Astrocyte (in vitro differentiated cells and primary cell): ENCODE measurements at regions not wholly inside any gene's neighbourhood (a gene's known extent, or its start where the extent isn't known, plus 50 kb on each side); places are given as distances from the start of the nearest gene placed in this dataset.

ENCODE experiments used
- DNase-seq: peaks from one replicate; pipeline ENCODE4 v3.0.0-alpha.2; 2010; ENCODE audit warnings: low read depth
- FAIRE-seq: peaks from 2 replicates; lab custom pipeline; 2011; peaks lifted over from hg19 to GRCh38; lab: Jason Lieb, UNC
- H2AFZ ChIP-seq: 2 replicates; pipeline ENCODE4 v1.6.0; 2012; ENCODE audit warnings: low read depth, low read length, inconsistent platforms
- H3K27ac ChIP-seq: 2 replicates; pipeline ENCODE4 v1.5.1; 2011; ENCODE audit warnings: low read depth, low read length, inconsistent platforms
- H3K27me3 ChIP-seq: 2 replicates; pipeline ENCODE4 v1.6.0; 2011; ENCODE audit warnings: low read length, inconsistent platforms; ENCODE audit not compliant: insufficient read depth
- H3K36me3 ChIP-seq: 2 replicates; pipeline ENCODE4 v1.5.1; 2011; ENCODE audit warnings: low read length, inconsistent platforms; ENCODE audit not compliant: insufficient read depth
- H3K4me1 ChIP-seq: 2 replicates; pipeline ENCODE4 v1.5.1; 2011; ENCODE audit warnings: low read length, inconsistent platforms; ENCODE audit not compliant: insufficient read depth
- H3K4me2 ChIP-seq: 2 replicates; pipeline ENCODE4 v1.6.0; 2012; ENCODE audit warnings: low read length, inconsistent platforms
- H3K4me3 ChIP-seq: 2 replicates; pipeline ENCODE4 v1.5.1; 2011; ENCODE audit warnings: low read depth, mild to moderate bottlenecking, low read length, inconsistent platforms; ENCODE audit not compliant: insufficient read depth
- H3K79me2 ChIP-seq: 2 replicates; pipeline ENCODE4 v1.6.0; 2012; ENCODE audit warnings: mild to moderate bottlenecking, low read length, inconsistent platforms; ENCODE audit not compliant: insufficient read depth
- H3K9ac ChIP-seq: 2 replicates; pipeline ENCODE4 v1.6.0; 2012; ENCODE audit warnings: mild to moderate bottlenecking, low read length, inconsistent platforms
- H3K9me3 ChIP-seq: 2 replicates; pipeline ENCODE4 v1.5.1; 2012; ENCODE audit warnings: low read depth, mild to moderate bottlenecking, low read length, inconsistent platforms; ENCODE audit not compliant: insufficient read depth
- H4K20me1 ChIP-seq: 2 replicates; pipeline ENCODE4 v1.6.0; 2012; ENCODE audit warnings: low read length, inconsistent platforms; ENCODE audit not compliant: insufficient read depth
- H3K27ac Mint-ChIP-seq: one replicate; pipeline ENCODE4 v1.8.0; 2021; ENCODE audit warnings: mild to moderate bottlenecking, mixed read lengths; ENCODE audit not compliant: unreplicated experiment
- H3K27me3 Mint-ChIP-seq: one replicate; pipeline ENCODE4 v1.8.0; 2021; ENCODE audit warnings: low read depth, mixed read lengths; ENCODE audit not compliant: unreplicated experiment
- H3K36me3 Mint-ChIP-seq: one replicate; pipeline ENCODE4 v1.8.0; 2021; ENCODE audit warnings: low read depth, mixed read lengths; ENCODE audit not compliant: unreplicated experiment
- H3K4me1 Mint-ChIP-seq: one replicate; pipeline ENCODE4 v1.8.0; 2021; ENCODE audit warnings: low read depth, mixed read lengths; ENCODE audit not compliant: unreplicated experiment
- H3K4me3 Mint-ChIP-seq: one replicate; pipeline ENCODE4 v1.8.0; 2021; ENCODE audit warnings: mild to moderate bottlenecking, moderate library complexity, mixed read lengths; ENCODE audit not compliant: unreplicated experiment
- H3K9me3 Mint-ChIP-seq: one replicate; pipeline ENCODE4 v1.8.0; 2021; ENCODE audit warnings: mild to moderate bottlenecking, mixed read lengths; ENCODE audit not compliant: unreplicated experiment
- EZH2 ChIP-seq: IDR thresholded peaks from 2 replicates; pipeline ENCODE4 v1.6.1; 2012; ENCODE audit warnings: mild to moderate bottlenecking, low read length, inconsistent platforms; ENCODE audit not compliant: insufficient read depth
- TF ChIP-seq, protein P1 (sequence below): IDR thresholded peaks from 2 replicates; pipeline ENCODE4 v1.5.1; 2011; ENCODE audit warnings: low read depth, mild to moderate bottlenecking, inconsistent platforms, low read length, moderate library complexity; ENCODE audit not compliant: insufficient read depth

- Mint-ChIP-seq H3K27ac (no peak overlapping the region), H3K27me3 (peaks cover 59% of the 10 kb centered on the region), H3K9me3 (no peaks in the 10 kb centered on the region), H3K36me3 (no peaks in the 10 kb centered on the region), H3K4me3 (no peak overlapping the region), H3K4me1 (no peaks in the 10 kb centered on the region)
- no peaks in the 10 kb centered on the region for H4K20me1 ChIP-seq
- H3K27me3 ChIP-seq, result peaks cover 3% of the 10 kb centered on the region
- no peaks in the 10 kb centered on the region for H3K79me2 ChIP-seq
- H3K4me3 ChIP-seq, result no peak overlapping the region
- H3K36me3 ChIP-seq, result no peaks in the 10 kb centered on the region
- no peaks in the 10 kb centered on the region for H3K4me1 ChIP-seq
- TF ChIP-seq, protein P1, sequence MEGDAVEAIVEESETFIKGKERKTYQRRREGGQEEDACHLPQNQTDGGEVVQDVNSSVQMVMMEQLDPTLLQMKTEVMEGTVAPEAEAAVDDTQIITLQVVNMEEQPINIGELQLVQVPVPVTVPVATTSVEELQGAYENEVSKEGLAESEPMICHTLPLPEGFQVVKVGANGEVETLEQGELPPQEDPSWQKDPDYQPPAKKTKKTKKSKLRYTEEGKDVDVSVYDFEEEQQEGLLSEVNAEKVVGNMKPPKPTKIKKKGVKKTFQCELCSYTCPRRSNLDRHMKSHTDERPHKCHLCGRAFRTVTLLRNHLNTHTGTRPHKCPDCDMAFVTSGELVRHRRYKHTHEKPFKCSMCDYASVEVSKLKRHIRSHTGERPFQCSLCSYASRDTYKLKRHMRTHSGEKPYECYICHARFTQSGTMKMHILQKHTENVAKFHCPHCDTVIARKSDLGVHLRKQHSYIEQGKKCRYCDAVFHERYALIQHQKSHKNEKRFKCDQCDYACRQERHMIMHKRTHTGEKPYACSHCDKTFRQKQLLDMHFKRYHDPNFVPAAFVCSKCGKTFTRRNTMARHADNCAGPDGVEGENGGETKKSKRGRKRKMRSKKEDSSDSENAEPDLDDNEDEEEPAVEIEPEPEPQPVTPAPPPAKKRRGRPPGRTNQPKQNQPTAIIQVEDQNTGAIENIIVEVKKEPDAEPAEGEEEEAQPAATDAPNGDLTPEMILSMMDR, result no peak
- TF ChIP-seq EZH2, result no peak
- H3K27ac ChIP-seq, result no peak overlapping the region
- H2AFZ ChIP-seq, result no peak overlapping the region
- H3K9ac ChIP-seq, result no peak overlapping the region
- FAIRE-seq (no peak), DNase-seq (no peak)
- no peak overlapping the region for H3K4me2 ChIP-seq
- no peaks in the 10 kb centered on the region for H3K9me3 ChIP-seq
Measured at GRCh38 chr14:26216786-26217185, 381.0 kb downstream of the NOVA1 start.

GRCh38 chr14:26213846-26214575 is 383.8 kb downstream of the NOVA1 start:
- no peak overlapping the region for H3K27ac Mint-ChIP-seq
- no peaks in the 10 kb centered on the region for H3K9me3 Mint-ChIP-seq
- H3K36me3 Mint-ChIP-seq, result no peaks in the 10 kb centered on the region
- H4K20me1 ChIP-seq, result no peaks in the 10 kb centered on the region
- H3K9ac ChIP-seq, result no peak overlapping the region
- H2AFZ ChIP-seq, result no peak overlapping the region
- no peak for FAIRE-seq
- no peaks in the 10 kb centered on the region for H3K4me1 Mint-ChIP-seq
- H3K27me3 ChIP-seq, result peaks cover 8% of the 10 kb centered on the region
- no peak overlapping the region for H3K4me3 ChIP-seq
- no peaks in the 10 kb centered on the region for H3K4me1 ChIP-seq
- H3K4me2 ChIP-seq, result no peak overlapping the region
- H3K79me2 ChIP-seq, result no peaks in the 10 kb centered on the region
- no peaks in the 10 kb centered on the region for H3K36me3 ChIP-seq
- TF ChIP-seq, protein P1, result no peak
- no peak for TF ChIP-seq EZH2
- peaks cover 62% of the 10 kb centered on the region for H3K27me3 Mint-ChIP-seq
- H3K4me3 Mint-ChIP-seq, result no peak overlapping the region
- H3K27ac ChIP-seq, result no peak overlapping the region
- H3K9me3 ChIP-seq, result no peaks in the 10 kb centered on the region
- DNase-seq, result no peak

- Histone ChIP-seq H4K20me1 (no peaks in the 10 kb centered on the region), H3K4me3 (no peak overlapping the region), H3K36me3 (no peaks in the 10 kb centered on the region), H3K4me2 (no peak overlapping the region), H3K79me2 (no peaks in the 10 kb centered on the region), H2AFZ (no peak overlapping the region), H3K9me3 (no peaks in the 10 kb centered on the region), H3K4me1 (peaks cover 4% of the 10 kb centered on the region), H3K27me3 (peaks cover 41% of the 10 kb centered on the region), H3K27ac (no peak overlapping the region), H3K9ac (no peak overlapping the region)
- no peak overlapping the region for H3K4me3 Mint-ChIP-seq
- DNase-seq (no peak), FAIRE-seq (no peak)
- H3K36me3 Mint-ChIP-seq, result no peaks in the 10 kb centered on the region
- TF ChIP-seq, protein P1, result no peak
- no peak for TF ChIP-seq EZH2
- no peaks in the 10 kb centered on the region for H3K9me3 Mint-ChIP-seq
- H3K27me3 Mint-ChIP-seq, result peaks cover 76% of the 10 kb centered on the region
- H3K4me1 Mint-ChIP-seq, result no peaks in the 10 kb centered on the region
- no peak overlapping the region for H3K27ac Mint-ChIP-seq
Measured at GRCh38 chr14:26209699-26210098, 388.1 kb downstream of the NOVA1 start.
